Neural cell (in vitro differentiated cells): ENCODE measurements at regions not wholly inside any gene's neighbourhood (a gene's known extent, or its start where the extent isn't known, plus 50 kb on each side); places are given as distances from the start of the nearest gene placed in this dataset.

Experiments used
- H2AFZ ChIP-seq: fragments of 200-600, 300-800 bp; sonication (generic), shearing (Covaris generic); 2 replicates; pipeline ENCODE4 v1.6.0; 2014; ENCODE audit warnings: low read depth, mild to moderate bottlenecking, antibody characterized with exemption, low read length, moderate library complexity
- H3F3A ChIP-seq: fragments of 200-600 bp; shearing (Covaris generic); 2 replicates; pipeline ENCODE4 v1.6.1; 2016; ENCODE audit warnings: mild to moderate bottlenecking, moderate library complexity, mixed read lengths, antibody characterized with exemption, low read length; ENCODE audit not compliant: insufficient read depth, poor library complexity, severe bottlenecking
- H3K27ac ChIP-seq: fragments of 200-600, 300-800 bp; sonication (generic), shearing (Covaris generic); 2 replicates; pipeline ENCODE4 v1.5.1; 2014; ENCODE audit warnings: mild to moderate bottlenecking, low read length, moderate library complexity
- H3K27me3 ChIP-seq: fragments of 300-800, 200-600 bp; sonication (generic), shearing (Covaris generic); 2 replicates; pipeline ENCODE4 v1.6.0; 2014; ENCODE audit warnings: mild to moderate bottlenecking, low read depth, low read length, moderate library complexity; ENCODE audit not compliant: insufficient read depth
- H3K36me3 ChIP-seq: fragments of 300-800, 200-600 bp; sonication (generic), shearing (Covaris generic); 2 replicates; pipeline ENCODE4 v1.5.1; 2014; ENCODE audit warnings: mild to moderate bottlenecking, antibody characterized with exemption, low read length, moderate library complexity; ENCODE audit not compliant: insufficient read depth
- H3K4me2 ChIP-seq: fragments of 300-800, 200-600 bp; sonication (generic), shearing (Covaris generic); 2 replicates; pipeline ENCODE4 v1.6.0; 2014; ENCODE audit warnings: mild to moderate bottlenecking, low read length
- H3K4me3 ChIP-seq: fragments of 300-800, 200-600 bp; sonication (generic), shearing (Covaris generic); 2 replicates; pipeline ENCODE4 v1.5.1; 2014; ENCODE audit warnings: mild to moderate bottlenecking, low read length, moderate library complexity
- H3K79me2 ChIP-seq: fragments of 200-600 bp; shearing (Covaris generic); replicated peaks from 2 replicates; pipeline ENCODE4 v1.6.0; 2014; ENCODE audit warnings: mild to moderate bottlenecking, low read length, moderate library complexity; ENCODE audit not compliant: insufficient read depth
- H3K9ac ChIP-seq: fragments of 300-800, 200-600 bp; sonication (generic), shearing (Covaris generic); 2 replicates; pipeline ENCODE4 v1.6.1; 2016; ENCODE audit warnings: mild to moderate bottlenecking, low read length, mixed read lengths
- H3K9me2 ChIP-seq: fragments of 200-600 bp; shearing (Covaris generic); 2 replicates; pipeline ENCODE4 v1.6.1; 2016; ENCODE audit warnings: mild to moderate bottlenecking, low read length, mixed read lengths; ENCODE audit not compliant: insufficient read depth
- H3K9me3 ChIP-seq: fragments of 200-600, 300-800 bp; sonication (generic), shearing (Covaris generic); 2 replicates; pipeline ENCODE4 v1.6.1; 2016; ENCODE audit warnings: mild to moderate bottlenecking, mixed run types, low read length, moderate library complexity, mixed read lengths
- H4K20me1 ChIP-seq: fragments of 200-600 bp; shearing (Covaris generic); 2 replicates; pipeline ENCODE4 v1.6.1; 2016; ENCODE audit warnings: mild to moderate bottlenecking, mixed run types; ENCODE audit not compliant: insufficient read depth
- CTCF ChIP-seq: fragments of 450-650 bp; IDR thresholded peaks from 2 replicates; pipeline ENCODE4 v1.5.1; 2014; ENCODE audit warnings: antibody characterized with exemption, mild to moderate bottlenecking, moderate library complexity; ENCODE audit not compliant: poor library complexity, severe bottlenecking
- EZH2 ChIP-seq: fragments of 200-600, 300-800 bp; shearing (Covaris generic), sonication (generic); IDR thresholded peaks from 2 replicates; pipeline ENCODE4 v1.6.1; 2014; ENCODE audit warnings: antibody characterized with exemption, low read length, borderline replicate concordance, mild to moderate bottlenecking; ENCODE audit not compliant: insufficient read depth, poor library complexity, severe bottlenecking
- MXI1 ChIP-seq: fragments of 450-650 bp; conservative IDR thresholded peaks from 2 replicates; pipeline ENCODE4 v1.6.1; 2014; ENCODE audit warnings: antibody characterized with exemption, mild to moderate bottlenecking; ENCODE audit not compliant: poor library complexity, severe bottlenecking
- POLR2AphosphoS5 ChIP-seq: IDR thresholded peaks from 2 replicates; pipeline ENCODE4 v1.6.1; 2012
- REST ChIP-seq: IDR thresholded peaks from 2 replicates; pipeline ENCODE4 v1.6.1; 2012; ENCODE audit warnings: borderline replicate concordance
- SMC3 ChIP-seq: fragments of 450-650 bp; conservative IDR thresholded peaks from 2 replicates; pipeline ENCODE4 v1.6.1; 2014; ENCODE audit warnings: antibody characterized with exemption, mild to moderate bottlenecking, moderate library complexity; ENCODE audit not compliant: poor library complexity
- TAF1 ChIP-seq: IDR thresholded peaks from 2 replicates; pipeline ENCODE4 v1.6.1; 2012; ENCODE audit warnings: low read depth

- H4K20me1 ChIP-seq = no peaks in the 10 kb centered on the region
- no peak overlapping the region for H3K27ac ChIP-seq
- H2AFZ ChIP-seq = no peak overlapping the region
- H3K4me3 ChIP-seq = no peak overlapping the region
- no peaks in the 10 kb centered on the region for H3K79me2 ChIP-seq
- H3K27me3 ChIP-seq = no peaks in the 10 kb centered on the region
- H3K4me2 ChIP-seq = no peak overlapping the region
- TF ChIP-seq TAF1 (no peak), SMC3 (no peak), REST (no peak), CTCF (no peak), MXI1 (no peak), POLR2AphosphoS5 (no peak), EZH2 (no peak)
- H3K9me3 ChIP-seq = no peaks in the 10 kb centered on the region
- no peaks in the 10 kb centered on the region for H3K9me2 ChIP-seq
- H3K9ac ChIP-seq = no peak overlapping the region
- no peaks in the 10 kb centered on the region for H3K36me3 ChIP-seq
- H3F3A ChIP-seq = no peaks in the 10 kb centered on the region
These were observed 265.5 kb upstream of the POT1 start for GRCh38 chr7:125195156-125195555.

DNA sequence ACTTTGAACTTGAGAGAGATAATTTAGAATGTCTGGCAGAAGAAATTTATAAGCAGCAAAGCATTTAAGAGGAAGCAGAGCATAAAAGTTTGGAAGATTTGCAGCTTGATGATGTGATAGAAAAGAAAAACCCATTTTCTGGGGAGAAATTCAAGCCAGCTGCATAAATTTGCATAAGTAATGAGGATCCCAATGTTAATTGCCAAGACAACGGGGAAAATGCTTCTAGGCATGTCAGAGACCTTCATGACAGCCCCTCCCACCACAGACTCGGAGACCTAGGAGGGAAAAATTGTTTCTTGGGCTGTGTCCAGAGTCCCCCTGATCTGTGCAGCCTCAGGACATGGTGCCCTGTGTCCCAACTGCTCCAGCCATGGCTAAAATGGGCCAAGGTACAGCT, 263.6 kb upstream of the POT1 start:
- no peaks in the 10 kb centered on the region for H3K79me2 ChIP-seq
- H3F3A ChIP-seq = no peaks in the 10 kb centered on the region
- no peak overlapping the region for H3K4me3 ChIP-seq
- TF ChIP-seq SMC3 (no peak), REST (no peak), TAF1 (no peak), MXI1 (no peak), POLR2AphosphoS5 (no peak)
- H3K9ac ChIP-seq = no peak overlapping the region
- H2AFZ ChIP-seq = no peak overlapping the region
- H4K20me1 ChIP-seq = no peaks in the 10 kb centered on the region
- H3K27ac ChIP-seq = no peak overlapping the region
- H3K9me3 ChIP-seq = no peaks in the 10 kb centered on the region
- H3K4me2 ChIP-seq = no peak overlapping the region
- H3K9me2 ChIP-seq = no peaks in the 10 kb centered on the region
- H3K27me3 ChIP-seq = no peaks in the 10 kb centered on the region
- no peaks in the 10 kb centered on the region for H3K36me3 ChIP-seq
